ENCODE measurements at regions not wholly inside any gene's neighbourhood (a gene's known extent, or its start where the extent isn't known, plus 50 kb on each side); places are given as distances from the start of the nearest gene placed in this dataset.

DNA sequence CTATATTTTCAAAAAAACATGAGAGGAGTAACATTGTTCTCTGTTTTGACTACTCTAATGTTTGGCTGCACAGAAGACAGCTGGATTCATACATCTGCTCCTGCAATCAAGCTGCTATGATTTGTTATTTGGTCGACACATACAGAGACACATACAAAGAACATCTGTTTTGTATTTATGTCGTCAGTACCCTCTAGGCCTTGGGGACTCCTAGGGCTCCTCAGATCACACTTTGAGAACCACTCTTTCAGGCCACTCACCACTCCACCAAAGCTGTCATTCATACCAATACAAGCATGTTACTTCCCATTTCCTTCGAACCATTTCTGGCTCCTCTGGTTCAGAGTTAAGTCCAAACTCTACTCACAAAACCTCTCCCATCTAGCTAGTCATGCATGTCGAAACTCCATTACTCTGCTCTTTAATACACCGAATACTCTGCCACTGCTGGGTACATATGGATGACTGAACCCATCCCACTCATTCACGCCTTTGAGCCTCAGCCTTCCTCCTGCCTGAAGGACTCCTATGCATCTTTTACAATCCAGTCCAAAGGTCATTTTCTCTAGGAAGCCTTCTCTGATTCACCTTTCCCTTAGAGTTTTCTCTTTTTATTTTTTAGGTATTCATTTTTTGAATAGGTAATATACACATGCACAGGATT, 102.9 kb upstream of the ARHGEF3 start:
- TF ChIP-seq, protein P1, sequence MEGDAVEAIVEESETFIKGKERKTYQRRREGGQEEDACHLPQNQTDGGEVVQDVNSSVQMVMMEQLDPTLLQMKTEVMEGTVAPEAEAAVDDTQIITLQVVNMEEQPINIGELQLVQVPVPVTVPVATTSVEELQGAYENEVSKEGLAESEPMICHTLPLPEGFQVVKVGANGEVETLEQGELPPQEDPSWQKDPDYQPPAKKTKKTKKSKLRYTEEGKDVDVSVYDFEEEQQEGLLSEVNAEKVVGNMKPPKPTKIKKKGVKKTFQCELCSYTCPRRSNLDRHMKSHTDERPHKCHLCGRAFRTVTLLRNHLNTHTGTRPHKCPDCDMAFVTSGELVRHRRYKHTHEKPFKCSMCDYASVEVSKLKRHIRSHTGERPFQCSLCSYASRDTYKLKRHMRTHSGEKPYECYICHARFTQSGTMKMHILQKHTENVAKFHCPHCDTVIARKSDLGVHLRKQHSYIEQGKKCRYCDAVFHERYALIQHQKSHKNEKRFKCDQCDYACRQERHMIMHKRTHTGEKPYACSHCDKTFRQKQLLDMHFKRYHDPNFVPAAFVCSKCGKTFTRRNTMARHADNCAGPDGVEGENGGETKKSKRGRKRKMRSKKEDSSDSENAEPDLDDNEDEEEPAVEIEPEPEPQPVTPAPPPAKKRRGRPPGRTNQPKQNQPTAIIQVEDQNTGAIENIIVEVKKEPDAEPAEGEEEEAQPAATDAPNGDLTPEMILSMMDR (IDR thresholded peaks at IDR 0.05), result no peak
- TF ChIP-seq ZFX (IDR thresholded peaks at IDR 0.05; ENCODE audit: borderline replicate concordance), result no peak

All from 22Rv1 (cell line).